HEK293 (cell line): ENCODE measurements at regions not wholly inside any gene's neighbourhood (a gene's known extent, or its start where the extent isn't known, plus 50 kb on each side); places are given as distances from the start of the nearest gene placed in this dataset.

ENCODE experiments used
- CTCF ChIA-PET: fragments of 350-600 bp; formaldehyde crosslinking; extraction: SDS; loops from one replicate; lab custom pipeline; 2021; ENCODE audit warnings: antibody characterized with exemption; lab: Yijun Ruan, JAX
- POLR2A ChIA-PET: fragments of 300-600 bp; formaldehyde crosslinking; extraction: SDS; loops from one replicate; lab custom pipeline; 2020; ENCODE audit warnings: antibody characterized with exemption, inconsistent platforms; lab: Yijun Ruan, JAX
- H3K27ac ChIP-seq: fragments of 200-500 bp; sonication (Bioruptor generic); 2 replicates; pipeline ENCODE4 v1.5.1; 2014; ENCODE audit warnings: low read depth, low read length, control low read depth, inconsistent platforms; ENCODE audit errors: extremely low read depth
- H3K36me3 ChIP-seq, 2 experiments: fragments of 200-500 bp in 1 of 2; sonication (Bioruptor generic) in 1 of 2; 1 replicate in 1 of 2; 2 replicates in 1 of 2; pipeline ENCODE4 v1.5.1; 2014 to 2017; ENCODE audit warnings: inconsistent platforms in 2 of 2, low read length in 2 of 2; ENCODE audit not compliant: control insufficient read depth in 2 of 2, insufficient read depth in 1 of 2
- H3K4me1 ChIP-seq: fragments of 200-500 bp; sonication (Bioruptor generic); 2 replicates; pipeline ENCODE4 v1.5.1; 2014; ENCODE audit warnings: mild to moderate bottlenecking, low read length, inconsistent platforms; ENCODE audit not compliant: control insufficient read depth, insufficient read depth
- H3K4me3 ChIP-seq: 2 replicates; pipeline ENCODE4 v1.5.1; 2011; ENCODE audit warnings: low read depth, mild to moderate bottlenecking, control low read depth, low read length, moderate library complexity
- H3K9me3 ChIP-seq: fragments of 200-500 bp; sonication (Bioruptor generic); 2 replicates; pipeline ENCODE4 v1.5.1; 2014; ENCODE audit warnings: low read depth, low read length, inconsistent platforms; ENCODE audit not compliant: control insufficient read depth, insufficient read depth
- ATF2 ChIP-seq: fragments of 450-650 bp; formaldehyde crosslinking; IDR thresholded peaks from 2 replicates; pipeline ENCODE4 v1.5.1; 2016; ENCODE audit warnings: missing biosample characterization, missing genetic modification characterization, low read depth
- HOXC10 ChIP-seq: sonication (generic); formaldehyde crosslinking; IDR thresholded peaks from 2 replicates; pipeline ENCODE4 v1.8.1; 2023; ENCODE audit warnings: mild to moderate bottlenecking, missing genetic modification reagents
- OSR2 ChIP-seq: fragments of 450-650 bp; formaldehyde crosslinking; IDR thresholded peaks from 2 replicates; pipeline ENCODE4 v1.5.1; 2016; ENCODE audit warnings: missing biosample characterization, missing genetic modification characterization
- REPIN1 ChIP-seq: fragments of 450-650 bp; formaldehyde crosslinking; IDR thresholded peaks from 2 replicates; pipeline ENCODE4 v1.5.1; 2017; ENCODE audit warnings: missing biosample characterization, missing genetic modification characterization, low read depth
- SCRT1 ChIP-seq: fragments of 450-650 bp; formaldehyde crosslinking; IDR thresholded peaks from 2 replicates; pipeline ENCODE4 v1.5.1; 2016; ENCODE audit warnings: missing biosample characterization, missing genetic modification characterization, borderline replicate concordance
- SP7 ChIP-seq: fragments of 450-650 bp; formaldehyde crosslinking; IDR thresholded peaks from 2 replicates; pipeline ENCODE4 v1.5.1; 2016; ENCODE audit warnings: missing biosample characterization, missing genetic modification characterization
- WT1 ChIP-seq: fragments of 450-650 bp; formaldehyde crosslinking; IDR thresholded peaks from 2 replicates; pipeline ENCODE4 v1.5.1; 2016; ENCODE audit warnings: missing biosample characterization, missing genetic modification characterization
- YY1 ChIP-seq: fragments of 450-650 bp; formaldehyde crosslinking; IDR thresholded peaks from 2 replicates; pipeline ENCODE4 v1.5.1; 2018; ENCODE audit warnings: missing biosample characterization, missing genetic modification characterization
- YY2 ChIP-seq: fragments of 450-650 bp; formaldehyde crosslinking; IDR thresholded peaks from 2 replicates; pipeline ENCODE4 v1.5.1; 2016; ENCODE audit warnings: missing biosample characterization, missing genetic modification characterization
- ZBTB48 ChIP-seq: fragments of 450-650 bp; formaldehyde crosslinking; IDR thresholded peaks from 2 replicates; pipeline ENCODE4 v1.5.1; 2016; ENCODE audit warnings: missing biosample characterization, missing genetic modification characterization
- ZBTB7A ChIP-seq: fragments of 450-650 bp; formaldehyde crosslinking; IDR thresholded peaks from 2 replicates; pipeline ENCODE4 v1.5.1; 2016; ENCODE audit warnings: low read depth, missing biosample characterization, missing genetic modification characterization
- ZFP37 ChIP-seq: fragments of 450-650 bp; formaldehyde crosslinking; IDR thresholded peaks from 2 replicates; pipeline ENCODE4 v1.5.1; 2016; ENCODE audit warnings: missing biosample characterization, missing genetic modification characterization
- ZNF10 ChIP-seq: fragments of 450-650 bp; formaldehyde crosslinking; IDR thresholded peaks from 2 replicates; pipeline ENCODE4 v1.5.1; 2017; ENCODE audit warnings: missing biosample characterization, missing genetic modification characterization
- ZNF112 ChIP-seq: fragments of 450-650 bp; formaldehyde crosslinking; IDR thresholded peaks from 2 replicates; pipeline ENCODE4 v1.5.0; 2017; ENCODE audit warnings: missing biosample characterization, missing genetic modification characterization
- ZNF133 ChIP-seq: fragments of 450-650 bp; formaldehyde crosslinking; IDR thresholded peaks from 2 replicates; pipeline ENCODE4 v1.5.1; 2016; ENCODE audit warnings: missing biosample characterization, missing genetic modification characterization
- ZNF155 ChIP-seq: fragments of 450-650 bp; formaldehyde crosslinking; IDR thresholded peaks from 2 replicates; pipeline ENCODE4 v1.5.1; 2016; ENCODE audit warnings: missing biosample characterization, missing genetic modification characterization
- ZNF174 ChIP-seq: fragments of 450-650 bp; formaldehyde crosslinking; IDR thresholded peaks from 2 replicates; pipeline ENCODE4 v1.5.0; 2017; ENCODE audit warnings: missing biosample characterization, mild to moderate bottlenecking, missing genetic modification characterization
- ZNF19 ChIP-seq: fragments of 450-650 bp; formaldehyde crosslinking; IDR thresholded peaks from 2 replicates; pipeline ENCODE4; 2016; ENCODE audit warnings: missing biosample characterization, missing genetic modification characterization, low read depth
- ZNF223 ChIP-seq: fragments of 450-650 bp; formaldehyde crosslinking; IDR thresholded peaks from 2 replicates; pipeline ENCODE4 v1.5.1; 2016; ENCODE audit warnings: missing biosample characterization, missing genetic modification characterization
- ZNF24 ChIP-seq: fragments of 450-650 bp; formaldehyde crosslinking; IDR thresholded peaks from 2 replicates; pipeline ENCODE4 v1.5.1; 2016; ENCODE audit warnings: missing biosample characterization, missing genetic modification characterization
- ZNF561 ChIP-seq: fragments of 450-650 bp; IDR thresholded peaks from 2 replicates; pipeline ENCODE4 v1.5.1; 2018; ENCODE audit warnings: missing biosample characterization, missing genetic modification characterization, borderline replicate concordance
- ZNF571 ChIP-seq: fragments of 450-650 bp; formaldehyde crosslinking; IDR thresholded peaks from 2 replicates; pipeline ENCODE4 v1.5.0; 2017; ENCODE audit warnings: missing biosample characterization, missing genetic modification characterization
- ZNF585B ChIP-seq: fragments of 450-650 bp; formaldehyde crosslinking; IDR thresholded peaks from 2 replicates; pipeline ENCODE4 v1.5.1; 2016; ENCODE audit warnings: missing biosample characterization, missing genetic modification characterization
- ZNF623 ChIP-seq: fragments of 450-650 bp; formaldehyde crosslinking; IDR thresholded peaks from 2 replicates; pipeline ENCODE4 v1.5.1; 2016; ENCODE audit warnings: missing biosample characterization, missing genetic modification characterization
- ZNF670 ChIP-seq: fragments of 450-650 bp; formaldehyde crosslinking; IDR thresholded peaks from 2 replicates; pipeline ENCODE4 v1.5.1; 2016; ENCODE audit warnings: missing biosample characterization, missing genetic modification characterization, low read depth
- TF ChIP-seq, protein P1 (sequence below): fragments of 450-650 bp; formaldehyde crosslinking; IDR thresholded peaks from 2 replicates; pipeline ENCODE4 v1.5.1; 2016; ENCODE audit warnings: missing biosample characterization, missing genetic modification characterization
- TF ChIP-seq, protein P2 (sequence below): fragments of 450-650 bp; formaldehyde crosslinking; IDR thresholded peaks from 2 replicates; pipeline ENCODE4 v1.5.1; 2016; ENCODE audit warnings: missing biosample characterization, missing genetic modification characterization, borderline replicate concordance

DNA sequence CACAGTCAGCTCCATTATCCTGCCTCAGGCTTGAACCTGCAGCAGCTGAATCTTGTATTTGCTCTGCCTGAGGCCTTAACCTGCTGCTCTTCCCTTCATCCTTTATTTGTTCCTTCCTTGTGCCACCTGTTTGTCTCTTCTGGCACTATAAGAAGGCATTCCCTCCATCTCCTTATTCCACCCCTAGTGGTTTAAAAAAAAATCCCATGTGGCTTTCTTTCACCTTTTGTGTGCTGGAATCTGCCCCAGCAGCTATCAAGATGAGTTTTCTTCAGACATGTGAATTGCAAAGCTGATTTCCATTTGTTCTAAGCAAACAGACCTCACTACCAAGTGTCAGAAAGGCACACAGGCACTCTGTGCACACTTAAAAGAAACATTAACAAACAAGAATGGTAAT lies 294.6 kb downstream of the TTLL7 start:
- POLR2A ChIA-PET = no interaction called here
- Histone ChIP-seq H3K9me3 (no peaks in the 10 kb centered on the region), H3K4me1 (no peaks in the 10 kb centered on the region), H3K27ac (no peak overlapping the region), H3K36me3 (no peaks in the 10 kb centered on the region)
- CTCF ChIA-PET = interaction anchor here (0.7 to 1.1 kb wide), 2 partner anchors 9 to 11 kb away, joined by 3 read pairs; no protein-coding TSS in a partner anchor
- TF ChIP-seq, protein P1, sequence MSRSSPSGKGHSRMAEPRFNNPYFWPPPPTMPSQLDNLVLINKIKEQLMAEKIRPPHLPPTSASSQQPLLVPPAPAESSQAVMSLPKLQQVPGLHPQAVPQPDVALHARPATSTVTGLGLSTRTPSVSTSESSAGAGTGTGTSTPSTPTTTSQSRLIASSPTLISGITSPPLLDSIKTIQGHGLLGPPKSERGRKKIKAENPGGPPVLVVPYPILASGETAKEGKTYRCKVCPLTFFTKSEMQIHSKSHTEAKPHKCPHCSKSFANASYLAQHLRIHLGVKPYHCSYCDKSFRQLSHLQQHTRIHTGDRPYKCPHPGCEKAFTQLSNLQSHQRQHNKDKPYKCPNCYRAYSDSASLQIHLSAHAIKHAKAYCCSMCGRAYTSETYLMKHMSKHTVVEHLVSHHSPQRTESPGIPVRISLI (tag by site-specific recombination) = no peak
- TF ChIP-seq OSR2 (tag by site-specific recombination) (no peak), ZNF24 (tag by site-specific recombination) (no peak), ZNF585B (tag by site-specific recombination) (no peak), WT1 (tag by site-specific recombination) (no peak), ZNF112 (no peak), ZBTB48 (no peak), YY2 (tag by site-specific recombination) (no peak), SP7 (tag by site-specific recombination) (no peak), ZNF561 (tag by site-specific recombination) (no peak), ZBTB7A (tag by site-specific recombination) (no peak), ZFP37 (no peak), ZNF623 (tag by site-specific recombination) (no peak), ZNF223 (no peak), ZNF174 (tag by site-specific recombination) (no peak), REPIN1 (tag by site-specific recombination) (no peak)
- TF ChIP-seq, all 188 proteins: peak for 0
- H3K4me3 ChIP-seq = no peak overlapping the region

DNA sequence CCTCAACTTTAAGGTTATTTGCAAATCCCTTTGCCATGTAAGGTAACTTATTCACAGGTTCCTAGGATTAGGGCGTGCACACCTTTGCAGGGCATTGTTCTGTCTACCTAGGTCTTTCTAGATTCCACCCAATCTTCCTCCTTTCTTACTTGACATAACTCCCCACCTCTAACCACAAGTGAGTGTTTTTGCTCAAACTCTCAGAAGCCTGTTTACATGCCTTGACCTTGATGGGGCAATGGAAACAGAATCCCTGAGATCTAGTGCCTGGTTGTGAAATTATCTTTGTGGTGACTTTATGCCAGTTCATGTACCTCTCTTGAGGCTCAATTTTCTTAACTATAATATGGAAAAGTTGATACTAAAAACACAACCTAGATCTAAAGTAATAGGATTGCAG lies 296.6 kb downstream of the TTLL7 start:
- Histone ChIP-seq H3K36me3 (no peaks in the 10 kb centered on the region), H3K4me1 (no peaks in the 10 kb centered on the region), H3K4me3 (no peak overlapping the region), H3K27ac (no peak overlapping the region), H3K9me3 (no peaks in the 10 kb centered on the region)
- ChIA-PET POLR2A (no interaction called here), CTCF (no interaction called here)
- TF ChIP-seq ZNF670 (tag by site-specific recombination) = no peak
- no peak for TF ChIP-seq ZNF133 (tag by site-specific recombination)
- TF ChIP-seq SP7 (tag by site-specific recombination) = no peak
- no peak for TF ChIP-seq ZNF10 (tag by site-specific recombination)
- TF ChIP-seq, protein P2, sequence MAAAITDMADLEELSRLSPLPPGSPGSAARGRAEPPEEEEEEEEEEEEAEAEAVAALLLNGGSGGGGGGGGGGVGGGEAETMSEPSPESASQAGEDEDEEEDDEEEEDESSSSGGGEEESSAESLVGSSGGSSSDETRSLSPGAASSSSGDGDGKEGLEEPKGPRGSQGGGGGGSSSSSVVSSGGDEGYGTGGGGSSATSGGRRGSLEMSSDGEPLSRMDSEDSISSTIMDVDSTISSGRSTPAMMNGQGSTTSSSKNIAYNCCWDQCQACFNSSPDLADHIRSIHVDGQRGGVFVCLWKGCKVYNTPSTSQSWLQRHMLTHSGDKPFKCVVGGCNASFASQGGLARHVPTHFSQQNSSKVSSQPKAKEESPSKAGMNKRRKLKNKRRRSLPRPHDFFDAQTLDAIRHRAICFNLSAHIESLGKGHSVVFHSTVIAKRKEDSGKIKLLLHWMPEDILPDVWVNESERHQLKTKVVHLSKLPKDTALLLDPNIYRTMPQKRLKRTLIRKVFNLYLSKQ (tag by site-specific recombination) = no peak
- no peak for TF ChIP-seq ZNF223
- TF ChIP-seq ZNF155 (tag by site-specific recombination) = no peak
- TF ChIP-seq ZNF19 (tag by site-specific recombination) = no peak
- no peak for TF ChIP-seq YY1 (tag by site-specific recombination)
- TF ChIP-seq HOXC10 (CRISPR knock-in tag) = no peak
- TF ChIP-seq ZNF571 (tag by site-specific recombination) = no peak
- no peak for TF ChIP-seq SCRT1 (tag by site-specific recombination)
- TF ChIP-seq ATF2 (tag by site-specific recombination) = no peak
